Ovary (tissue), 7 donors: ENCODE measurements at regions not wholly inside any gene's neighbourhood (a gene's known extent, or its start where the extent isn't known, plus 50 kb on each side); places are given as distances from the start of the nearest gene placed in this dataset.
A peak's percentile ranks its signal among the peaks of the same experiment; 100 is the strongest.
"Not testable (repeated sequence)": the region's sequence is repeated elsewhere in the genome, so short reads cannot be mapped to it uniquely, and the experiment has no call there.

ENCODE experiments used
- DNase-seq, 5 donors: peaks; one replicate each; pipeline ENCODE4 v3.0.0-alpha.2; 2019 to 2020
- H3K27ac ChIP-seq, 2 donors: fragments of 200-600 bp; one replicate each; pipeline versions ENCODE4 v1.5.1 to v1.8.0; 2019 to 2022
- H3K27me3 ChIP-seq: fragments of 200-600 bp; one replicate; pipeline ENCODE4 v1.8.0; 2022
- H3K36me3 ChIP-seq: fragments of 200-600 bp; sonication (generic); one replicate; pipeline ENCODE4 v1.5.1; 2019
- H3K4me1 ChIP-seq: one replicate; pipeline ENCODE4 v1.8.1; 2013; ENCODE audit warnings: mild to moderate bottlenecking, moderate library complexity; ENCODE audit not compliant: insufficient read depth
- H3K4me3 ChIP-seq: fragments of 200-600 bp; sonication (generic); one replicate; pipeline ENCODE4 v1.5.1; 2017
- H3K9me3 ChIP-seq, 2 donors: fragments of 200-600 bp in 1 of 2; sonication (generic) in 1 of 2; one replicate each; pipeline versions ENCODE4 v1.5.1 to v1.8.1; 2013 to 2019; ENCODE audit warnings: mild to moderate bottlenecking in 1 of 2, moderate library complexity in 1 of 2
- CTCF ChIP-seq, 3 donors: fragments of 450-650 bp in 2 of 3; fragments of 200-600 bp in 1 of 3; IDR thresholded peaks; one replicate each; pipeline versions ENCODE4 v1.5.1 to v1.8.0; 2016 to 2022; ENCODE audit warnings: antibody characterized with exemption in 3 of 3, mild to moderate bottlenecking in 1 of 3
- EP300 ChIP-seq: sonication (generic); formaldehyde crosslinking; IDR thresholded peaks from one replicate; pipeline ENCODE4 v1.6.1; 2017; ENCODE audit warnings: antibody characterized with exemption
- POLR2A ChIP-seq: fragments of 450-650 bp; IDR thresholded peaks from one replicate; pipeline ENCODE4 v1.6.1; 2017; ENCODE audit warnings: antibody characterized with exemption, mild to moderate bottlenecking, moderate library complexity
- WGBS, 3 donors: extraction: QIAGEN DNeasy Blood & Tissue Kit in 1 of 3; methylation state at CpG; one replicate each; pipeline versions ENCODE4 v1.1.5 to v1.1.7; 2013 to 2017; 5-methylcytosine and 5-hydroxymethylcytosine counted together
- intact Hi-C, 4 donors: fragments of 100-400 bp; cut with DNase I; formaldehyde crosslinking; loops; one replicate each; pipeline versions ENCODE4 v1.11.0 to v1.15.1; 2022 to 2023
- donor health status: DM: no; HTN: no; CAD: no; lungs with moderate emphysema.
- donor health status: DM: no; HTN: no; CAD: no.
- donor health status: Bipolar disorder and iron deficiency.
- donor health status: DM: no; HTN: no; CAD: no.
- donor health status: DM: yes; HTN: yes; CAD: no.

GRCh38 chr17:45620468-45620867 lies 129.9 kb upstream of the PLEKHM1 start:
- DNase-seq = peak in 2 of 5 donors; percentile 16 to 45
- not testable (repeated sequence) for H3K27ac ChIP-seq
- whole genome bisulfite sequencing, 3 donors = 0 to 3% (median 1%) methylated on average over 7 to 54 of the region's 54 CpGs

GRCh38 chr17:45621087-45621486 lies 130.6 kb upstream of the PLEKHM1 start:
- H3K36me3 ChIP-seq, DNase-seq, H3K27me3 ChIP-seq, H3K27ac ChIP-seq, H3K4me1 ChIP-seq, intact Hi-C loops, H3K9me3 ChIP-seq: not testable (repeated sequence)
- peak overlapping the region; percentile 20 for H3K4me3 ChIP-seq
- 15 to 34% (median 25%) methylated on average over 2 to 7 of the region's 9 CpGs for WGBS, 3 donors

More at GRCh38 chr17:45620468-45620867, 129.9 kb upstream of the PLEKHM1 start:
- H3K4me1 ChIP-seq, H3K36me3 ChIP-seq, H3K9me3 ChIP-seq, intact Hi-C loops, H3K27me3 ChIP-seq: not testable (repeated sequence)
- H3K4me3 ChIP-seq = peak overlapping the region; percentile 70

- H3K4me1 ChIP-seq, intact Hi-C loops, H3K27me3 ChIP-seq, H3K4me3 ChIP-seq, H3K27ac ChIP-seq, DNase-seq, H3K36me3 ChIP-seq, H3K9me3 ChIP-seq: not testable (repeated sequence)
- 67 to 93% (median 80%) methylated on average over 2 to 3 of the region's 3 CpGs for WGBS, 3 donors
These were observed 131.8 kb upstream of the PLEKHM1 start for GRCh38 chr17:45622295-45622694.

GRCh38 chr17:45628019-45628418 lies 137.5 kb upstream of the PLEKHM1 start:
- no peaks in the 10 kb centered on the region for H3K4me1 ChIP-seq
- WGBS, 3 donors = 71 to 81% (median 75%) methylated on average over 5 of the region's 5 CpGs
- TF ChIP-seq EP300 = no peak
- TF ChIP-seq CTCF (IDR thresholded peaks at IDR 0.05) = no peak
- TF ChIP-seq POLR2A = no peak
- no peak for DNase-seq
- no peaks in the 10 kb centered on the region for H3K27me3 ChIP-seq
- no peak overlapping the region for H3K27ac ChIP-seq
- H3K4me3 ChIP-seq = no peak overlapping the region
- H3K9me3 ChIP-seq = no peaks in the 10 kb centered on the region
- H3K36me3 ChIP-seq = no peaks in the 10 kb centered on the region
- intact Hi-C loops = no loop called here

GRCh38 chr17:45631941-45632340 lies 141.4 kb upstream of the PLEKHM1 start:
- Histone ChIP-seq H3K27ac (no peak overlapping the region), H3K36me3 (no peaks in the 10 kb centered on the region), H3K4me1 (no peaks in the 10 kb centered on the region), H3K4me3 (no peak overlapping the region), H3K27me3 (no peaks in the 10 kb centered on the region), H3K9me3 (no peaks in the 10 kb centered on the region)
- DNase-seq = no peak
- TF ChIP-seq CTCF (IDR thresholded peaks at IDR 0.05) (no peak), EP300 (no peak), POLR2A (no peak)
- intact Hi-C loops = no loop called here
- 90 to 98% (median 92%) methylated on average over 2 of the region's 2 CpGs for WGBS, 3 donors

GRCh38 chr17:45639297-45639849 lies 144.7 kb upstream of the CRHR1 start:
- H3K4me3 ChIP-seq = no peak overlapping the region
- no peaks in the 10 kb centered on the region for H3K36me3 ChIP-seq
- no peaks in the 10 kb centered on the region for H3K9me3 ChIP-seq
- no peaks in the 10 kb centered on the region for H3K27me3 ChIP-seq
- no peak for DNase-seq
- H3K4me1 ChIP-seq = no peaks in the 10 kb centered on the region
- H3K27ac ChIP-seq = no peak overlapping the region
- 87 to 92% (median 92%) methylated on average over 4 of the region's 4 CpGs for WGBS, 3 donors
- TF ChIP-seq CTCF (IDR thresholded peaks at IDR 0.05) (no peak), POLR2A (no peak), EP300 (no peak)
- intact Hi-C loops = no loop called here
